Fibroblast of skin of right biceps (primary cell): ENCODE measurements at regions not wholly inside any gene's neighbourhood (a gene's known extent, or its start where the extent isn't known, plus 50 kb on each side); places are given as distances from the start of the nearest gene placed in this dataset.

Experiments used
- DNase-seq: peaks from one replicate; pipeline ENCODE4 v3.0.0-alpha.2; 2013

- no peak for DNase-seq
Measured at GRCh38 chr13:86757236-86757978, 913.8 kb upstream of the SLITRK5 start.

- no peak for DNase-seq
Measured at GRCh38 chr13:86758116-86758515, 913.1 kb upstream of the SLITRK5 start.

DNA sequence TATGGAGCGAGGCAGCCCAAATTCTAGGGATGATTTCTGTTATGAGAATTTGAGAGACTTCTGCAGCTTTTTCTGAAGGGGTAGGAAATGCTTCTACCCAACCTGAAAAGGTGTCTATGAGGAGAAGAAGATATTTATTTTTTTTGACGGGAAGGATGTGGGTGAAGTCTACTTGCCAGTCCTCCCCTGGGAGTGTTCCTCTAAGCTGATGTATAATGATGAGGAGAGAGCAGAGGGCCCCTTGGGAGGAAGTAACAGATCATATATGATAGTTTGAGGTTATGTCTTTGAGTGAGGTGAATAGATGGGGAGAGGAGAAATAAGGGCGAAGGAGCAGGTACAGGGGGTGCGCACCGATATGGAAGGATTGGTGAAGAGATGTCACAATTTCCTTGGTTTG lies 910.6 kb upstream of the SLITRK5 start:
- no peak for DNase-seq

GRCh38 chr13:86765462-86765861 lies 905.7 kb upstream of the SLITRK5 start:
- no peak for DNase-seq

DNA sequence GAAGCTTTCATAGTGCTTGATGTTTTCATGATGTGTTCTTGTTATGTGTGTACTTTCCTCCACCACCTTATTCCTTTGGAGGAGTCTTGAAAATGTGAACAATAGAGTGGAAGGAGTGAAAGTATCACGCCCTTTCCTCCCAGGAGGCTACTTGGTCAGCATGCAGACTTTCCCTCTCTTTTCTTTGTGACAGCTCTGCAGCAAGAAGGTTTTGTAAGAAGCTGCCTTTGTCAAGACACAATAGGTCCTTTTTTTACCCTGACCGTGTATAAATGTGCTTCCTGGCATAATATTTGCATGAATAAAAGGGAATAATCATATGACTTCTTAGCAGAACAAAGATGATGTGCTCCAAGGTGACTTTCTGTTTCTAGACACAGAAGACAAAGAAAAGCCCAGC lies 882.6 kb upstream of the SLITRK5 start:
- no peak for DNase-seq

DNA sequence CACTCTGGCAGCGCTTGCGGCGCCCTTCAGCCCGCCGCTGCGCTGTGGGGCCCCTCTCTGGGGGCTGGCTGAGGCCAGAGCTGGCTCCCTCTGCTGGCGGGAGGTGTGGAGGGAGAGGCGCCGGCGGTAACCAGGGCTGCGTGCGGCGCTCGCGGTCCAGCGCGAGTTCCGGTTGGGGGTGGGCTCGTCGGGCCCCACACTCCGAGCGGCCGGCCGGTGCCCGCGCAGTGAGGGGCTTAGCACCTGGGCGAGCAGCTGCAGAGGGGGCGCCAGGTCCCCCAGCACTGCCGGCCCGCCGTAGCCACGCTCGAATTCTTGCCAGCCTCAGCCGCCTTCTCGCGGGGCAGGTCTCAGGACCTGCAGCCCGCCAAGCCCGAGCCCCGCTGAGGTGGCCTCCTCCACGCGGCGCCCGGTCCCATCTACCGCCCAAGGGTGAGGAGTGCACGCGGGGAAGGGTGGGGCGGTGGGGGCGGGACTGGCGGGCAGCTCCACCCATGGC lies 879.0 kb upstream of the SLITRK5 start:
- no peak for DNase-seq

GRCh38 chr13:86795858-86796257 lies 875.3 kb upstream of the SLITRK5 start:
- no peak for DNase-seq

DNA sequence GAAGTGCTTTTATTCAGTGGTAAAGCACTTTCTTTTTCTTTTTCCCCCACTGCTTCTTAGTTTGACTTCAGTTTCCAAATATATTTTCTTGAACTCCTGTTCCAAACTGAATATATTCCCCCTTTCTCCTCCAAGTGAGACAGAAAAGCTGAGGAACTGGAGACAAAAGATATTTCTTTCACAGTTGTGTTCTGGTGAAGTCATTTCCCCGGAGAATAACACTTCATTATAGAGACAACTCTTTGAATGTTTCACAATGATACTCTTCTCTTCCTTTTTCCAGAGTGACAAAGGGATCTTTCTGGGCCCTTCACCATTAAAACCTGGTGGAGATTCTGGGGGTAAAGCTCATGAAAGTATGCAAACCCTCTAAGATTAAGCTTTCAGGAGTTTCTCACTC lies 860.8 kb upstream of the SLITRK5 start:
- no peak for DNase-seq

DNA sequence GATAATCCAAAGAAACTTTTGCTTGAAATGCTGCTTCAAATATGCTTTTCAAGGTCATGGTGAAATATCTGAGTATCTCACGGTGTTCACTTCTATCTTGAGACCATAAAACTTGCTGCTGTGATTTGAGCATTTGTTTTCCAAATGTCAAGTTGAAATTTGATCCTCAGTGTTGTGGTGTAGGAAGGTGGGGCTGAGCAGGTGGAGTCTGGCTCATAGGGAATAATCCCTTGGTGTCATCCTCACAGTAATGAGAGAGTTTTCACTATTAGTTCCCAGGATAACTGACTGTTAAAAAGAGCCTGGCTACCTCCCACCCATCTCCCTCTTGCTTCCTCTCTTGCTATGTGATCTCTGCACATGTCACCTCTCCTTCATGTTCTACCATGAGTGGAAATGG lies 858.0 kb upstream of the SLITRK5 start:
- no peak for DNase-seq

DNA sequence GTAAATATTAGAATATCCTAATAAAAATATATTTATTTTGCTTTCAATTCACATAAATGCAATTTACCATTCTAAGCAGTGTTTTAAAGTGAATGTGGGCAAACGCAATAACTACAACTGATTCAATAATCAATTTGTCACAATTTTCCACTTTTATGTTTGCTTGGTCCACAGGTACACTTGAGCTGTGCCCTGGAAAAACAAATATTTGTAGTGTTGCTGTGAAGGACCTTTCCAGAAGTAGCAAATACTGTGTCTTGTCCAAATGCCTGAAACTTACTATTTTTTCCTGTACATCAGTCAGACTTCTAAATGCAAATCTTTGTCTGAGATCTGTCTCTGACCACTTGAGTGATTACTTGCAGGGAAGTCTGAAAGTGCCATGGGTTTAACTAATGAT lies 845.8 kb upstream of the SLITRK5 start:
- DNase-seq = no peak

DNA sequence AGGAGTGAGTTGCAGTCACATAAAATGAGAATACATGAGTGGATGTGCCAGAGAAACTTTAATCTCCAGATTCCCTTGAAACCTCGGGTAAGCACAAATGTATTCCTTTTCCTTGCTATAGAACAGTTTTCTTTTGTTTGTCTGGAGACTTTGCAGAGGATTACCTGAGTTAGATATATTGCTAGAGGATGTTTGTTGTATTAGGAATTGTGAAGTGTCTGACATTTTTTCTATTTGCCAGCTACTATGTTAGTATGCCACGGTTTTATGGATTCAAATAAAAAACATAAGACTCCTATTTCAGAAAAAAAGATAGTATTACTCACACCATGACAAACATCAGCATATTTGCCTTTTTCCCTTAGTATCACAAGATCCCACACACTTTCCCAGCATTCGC lies 844.9 kb upstream of the SLITRK5 start:
- DNase-seq = no peak

DNA sequence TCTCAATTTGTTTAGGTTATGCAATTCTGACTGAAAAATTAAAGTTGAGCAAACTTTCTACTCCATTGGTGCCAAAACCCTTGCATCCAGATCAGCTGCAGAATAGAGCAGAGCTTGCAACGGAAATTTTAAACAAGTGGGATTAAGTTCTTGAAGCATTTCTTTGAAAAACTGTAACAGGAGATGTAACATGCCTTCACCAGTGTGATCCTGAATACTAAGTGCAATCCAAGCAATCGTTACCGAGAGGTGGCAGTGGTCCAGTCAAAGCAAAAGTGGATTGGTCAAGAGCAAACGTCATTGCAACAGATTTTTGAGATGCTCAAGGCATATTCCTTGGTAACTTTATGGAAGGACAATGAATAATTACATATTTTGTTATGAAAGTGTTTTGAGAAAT lies 841.1 kb upstream of the SLITRK5 start:
- DNase-seq = no peak

- DNase-seq = no peak
Measured at GRCh38 chr13:86831084-86831483, 840.1 kb upstream of the SLITRK5 start.

- no peak for DNase-seq
Measured at GRCh38 chr13:86838411-86839120, 832.6 kb upstream of the SLITRK5 start.

DNA sequence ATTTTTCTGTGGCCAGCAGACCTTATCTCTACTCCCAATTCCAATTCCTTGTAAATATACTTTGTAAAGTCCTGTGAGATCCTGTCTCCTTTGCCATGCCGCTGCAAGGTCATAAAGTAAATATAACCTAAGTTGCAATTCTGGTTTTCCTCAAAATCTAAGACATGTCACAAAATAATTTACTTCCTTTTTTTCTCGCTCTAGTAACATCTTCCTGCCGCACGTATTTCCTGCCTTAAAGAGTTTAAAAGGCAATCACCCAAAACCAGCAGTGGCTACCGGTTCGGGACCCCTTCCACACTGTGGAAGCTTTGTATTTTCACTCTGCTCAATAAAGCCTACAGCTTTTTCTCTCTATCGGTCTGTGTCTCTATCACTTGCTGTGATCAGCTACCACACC lies 832.0 kb upstream of the SLITRK5 start:
- no peak for DNase-seq

DNA sequence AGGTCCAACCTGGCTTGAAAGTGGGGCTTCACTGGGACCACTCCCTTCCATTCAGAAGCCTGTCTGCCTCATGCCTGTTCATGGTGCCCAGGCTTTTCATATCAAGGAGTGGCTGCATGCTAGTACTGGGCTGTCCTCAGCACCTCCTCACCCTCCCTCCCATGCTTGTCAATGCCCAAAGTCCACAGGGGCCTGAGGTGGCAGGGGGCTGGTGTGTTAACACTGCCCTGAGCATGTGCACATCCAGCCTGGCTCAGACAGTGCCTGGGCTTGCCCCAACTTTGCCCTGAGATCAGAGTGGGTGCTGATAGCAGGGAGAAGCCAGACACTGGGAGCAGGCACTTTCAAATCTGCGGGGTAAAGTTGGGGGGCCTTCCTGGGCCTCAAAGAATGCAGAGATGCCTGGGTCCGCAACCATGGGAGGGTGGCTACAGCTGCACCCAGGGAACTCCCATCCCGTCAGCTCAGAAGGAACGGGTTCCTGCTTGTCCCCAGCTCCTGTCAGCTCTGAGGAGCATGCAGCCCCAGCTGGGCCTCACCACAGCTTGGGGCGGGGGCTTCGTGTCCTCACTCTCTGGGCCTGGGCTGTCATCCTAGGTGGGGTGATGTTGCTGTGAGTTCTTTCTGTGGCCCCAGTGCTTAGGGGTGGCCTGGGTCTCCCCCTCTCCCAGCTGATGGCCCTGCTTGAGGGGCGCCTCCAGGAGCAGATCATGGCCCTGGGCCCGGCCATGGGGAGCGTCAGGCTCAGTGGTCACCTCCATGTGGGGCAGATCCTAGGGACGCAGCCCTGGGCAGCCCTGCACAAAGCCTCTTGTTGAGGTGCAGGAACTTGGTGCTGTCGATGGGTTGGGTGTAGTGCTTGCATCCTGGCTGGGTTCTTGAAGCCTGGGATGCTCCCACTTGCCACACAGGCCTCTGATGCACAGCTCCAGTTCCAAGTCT lies 830.6 kb upstream of the SLITRK5 start:
- DNase-seq = no peak

GRCh38 chr13:86841264-86841663 lies 829.9 kb upstream of the SLITRK5 start:
- no peak for DNase-seq

GRCh38 chr13:86846501-86846900 lies 824.7 kb upstream of the SLITRK5 start:
- no peak for DNase-seq

DNA sequence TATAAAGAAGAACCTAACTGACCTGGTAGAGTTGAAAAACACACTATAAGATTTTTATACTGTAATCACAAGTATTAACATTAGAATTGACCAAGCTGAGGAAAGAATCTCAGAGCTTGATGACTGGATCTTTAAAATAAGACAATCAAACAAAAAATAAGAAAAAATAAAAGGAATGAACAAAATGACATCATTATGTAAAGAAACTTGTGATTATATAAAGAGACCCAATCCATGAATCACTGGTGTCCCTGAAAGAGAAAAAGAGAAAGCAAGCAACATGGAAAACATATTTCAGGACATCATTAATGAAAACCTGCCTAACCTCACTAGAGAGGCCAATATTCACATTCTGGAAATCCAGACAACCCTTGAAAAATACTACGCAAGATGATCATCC lies 822.5 kb upstream of the SLITRK5 start:
- no peak for DNase-seq

GRCh38 chr13:86856991-86857390 lies 814.2 kb upstream of the SLITRK5 start:
- DNase-seq = peak; percentile 23

DNA sequence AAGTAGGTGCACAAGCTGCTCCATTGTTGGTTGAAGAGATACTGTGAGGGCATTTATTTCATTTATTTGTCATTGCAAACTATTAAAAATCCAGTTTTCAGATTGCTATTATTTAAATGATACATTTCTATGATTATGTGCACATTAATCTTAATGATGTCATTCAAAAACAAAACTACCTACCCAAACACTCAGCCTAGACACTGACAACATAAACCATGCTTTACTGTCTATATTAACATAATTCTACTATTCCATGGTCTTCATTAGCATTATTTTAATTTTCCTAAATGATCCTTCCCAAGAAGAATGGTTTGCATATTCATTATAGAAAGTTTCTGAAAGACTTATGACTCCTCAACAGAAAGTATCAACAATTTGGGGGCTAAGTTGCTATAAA lies 813.0 kb upstream of the SLITRK5 start:
- no peak for DNase-seq

GRCh38 chr13:86862137-86862536 lies 809.0 kb upstream of the SLITRK5 start:
- DNase-seq = no peak

DNA sequence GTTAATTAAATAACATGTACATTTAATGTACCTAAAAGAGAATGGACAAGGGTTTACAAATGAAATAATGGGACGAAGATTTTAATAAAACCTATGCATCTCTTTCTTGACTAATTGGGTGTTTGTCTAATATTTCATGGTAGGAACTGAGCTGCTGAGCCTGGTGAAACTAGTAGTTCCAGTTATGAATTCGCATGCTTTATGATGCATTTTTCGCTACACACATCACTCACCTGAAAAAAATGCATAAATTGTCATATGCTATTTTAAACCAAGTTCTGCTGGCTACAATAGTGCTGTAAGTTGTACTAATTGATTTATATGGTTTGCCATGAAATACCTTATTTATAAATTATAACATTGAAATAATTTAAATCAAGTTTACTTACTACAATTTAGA lies 806.8 kb upstream of the SLITRK5 start:
- DNase-seq = no peak
